Upper lobe of left lung (tissue), 6 donors: ENCODE measurements at regions not wholly inside any gene's neighbourhood (a gene's known extent, or its start where the extent isn't known, plus 50 kb on each side); places are given as distances from the start of the nearest gene placed in this dataset.

Experiments
- ATAC-seq, 2 donors: fragments of 200-7000 bp; cut with Tn5 transposase; one replicate each; pipeline ENCODE4 v1.9.1; 2022; ENCODE audit warnings: mild to moderate bottlenecking in 2 of 2, moderate library complexity in 2 of 2; ENCODE audit not compliant: low FRiP score in 2 of 2
- DNase-seq, 2 donors: peaks; one replicate each; pipeline ENCODE4 v3.0.0-alpha.2; 2019 to 2020
- H3K27ac ChIP-seq, 4 donors: fragments of 200-600 bp; sonication (generic); one replicate each; pipeline ENCODE4 v1.5.1; 2016 to 2019
- H3K27me3 ChIP-seq, 4 donors: fragments of 200-600 bp; sonication (generic); one replicate each; pipeline ENCODE4 v1.5.1; 2017 to 2019
- H3K36me3 ChIP-seq, 4 donors: fragments of 200-600 bp; sonication (generic); one replicate each; pipeline ENCODE4 v1.5.1; 2016 to 2019
- H3K4me1 ChIP-seq, 4 donors: fragments of 200-600 bp; sonication (generic); one replicate each; pipeline ENCODE4 v1.5.1; 2018 to 2019
- H3K4me3 ChIP-seq, 4 donors: fragments of 200-600 bp; sonication (generic); one replicate each; pipeline ENCODE4 v1.5.1; 2017 to 2019; ENCODE audit warnings: mild to moderate bottlenecking in 2 of 4, moderate library complexity in 1 of 4
- H3K9me3 ChIP-seq, 4 donors: fragments of 200-600 bp; sonication (generic); one replicate each; pipeline ENCODE4 v1.5.1; 2018 to 2019
- CTCF ChIP-seq, 6 experiments: fragments of 450-650 bp in 4 of 6; fragments of 200-600 bp in 2 of 6; sonication (generic) in 2 of 6; IDR thresholded peaks; one replicate each; pipeline ENCODE4 v1.5.1; 2016 to 2019; ENCODE audit warnings: antibody characterized with exemption in 6 of 6
- EP300 ChIP-seq, 4 donors: sonication (generic); formaldehyde crosslinking; IDR thresholded peaks; one replicate each; pipeline ENCODE4 v1.5.1; 2017; ENCODE audit warnings: antibody characterized with exemption in 4 of 4, control low read depth in 2 of 4
- POLR2A ChIP-seq, 4 donors: fragments of 450-650 bp; IDR thresholded peaks; one replicate each; pipeline ENCODE4 v1.5.1; 2016 to 2017; ENCODE audit warnings: antibody characterized with exemption in 4 of 4, mild to moderate bottlenecking in 2 of 4
- POLR2AphosphoS5 ChIP-seq, 2 donors: sonication (generic); formaldehyde crosslinking; IDR thresholded peaks; one replicate each; pipeline ENCODE4 v1.5.1; 2017; ENCODE audit warnings: antibody characterized with exemption in 2 of 2
- WGBS, 2 donors: methylation state at CpG; one replicate each; pipeline ENCODE4 v1.1.5; 2017 to 2018; 5-methylcytosine and 5-hydroxymethylcytosine counted together
- donor health status: DM: no; HTN: no; CAD: no; lungs with moderate emphysema.
- donor health status: DM: no; HTN: yes; CAD: no; lungs with severe emphysema.

GRCh38 chr12:28794211-28794610 is 354.9 kb upstream of the FAR2 start:
- H3K27me3 ChIP-seq: no peaks in the 10 kb centered on the region
- 70 to 83% methylated on average over 5 of the region's 5 CpGs for WGBS, 2 donors
- H3K4me1 ChIP-seq: no peaks in the 10 kb centered on the region
- no peak for DNase-seq
- H3K9me3 ChIP-seq: no peaks in the 10 kb centered on the region
- ATAC-seq: no peak
- no peaks in the 10 kb centered on the region for H3K36me3 ChIP-seq
- H3K4me3 ChIP-seq: no peak overlapping the region
- H3K27ac ChIP-seq: no peak overlapping the region
- no peak for TF ChIP-seq POLR2A (IDR thresholded peaks at IDR 0.05)
- no peak for TF ChIP-seq CTCF (IDR thresholded peaks at IDR 0.05)
- no peak for TF ChIP-seq POLR2AphosphoS5 (IDR thresholded peaks at IDR 0.05)
- TF ChIP-seq EP300 (IDR thresholded peaks at IDR 0.05): no peak

- no peak for DNase-seq
- Histone ChIP-seq H3K9me3 (no peaks in the 10 kb centered on the region), H3K36me3 (no peaks in the 10 kb centered on the region), H3K4me3 (no peak overlapping the region), H3K27ac (no peak overlapping the region), H3K27me3 (no peaks in the 10 kb centered on the region), H3K4me1 (no peaks in the 10 kb centered on the region)
- 88 to 92% methylated on average over 4 of the region's 4 CpGs for WGBS, 2 donors
- TF ChIP-seq EP300 (IDR thresholded peaks at IDR 0.05): no peak
- no peak for TF ChIP-seq POLR2AphosphoS5 (IDR thresholded peaks at IDR 0.05)
- no peak for TF ChIP-seq POLR2A (IDR thresholded peaks at IDR 0.05)
- no peak for TF ChIP-seq CTCF (IDR thresholded peaks at IDR 0.05)
- ATAC-seq: no peak
These were observed 354.3 kb upstream of the FAR2 start for GRCh38 chr12:28794786-28795185.

- no peak for DNase-seq
- WGBS, 2 donors: 43 to 44% methylated on average over 1 of the region's 1 CpG
- ATAC-seq: no peak
- no peak overlapping the region for H3K27ac ChIP-seq
- no peaks in the 10 kb centered on the region for H3K4me1 ChIP-seq
- H3K27me3 ChIP-seq: no peaks in the 10 kb centered on the region
- TF ChIP-seq CTCF (IDR thresholded peaks at IDR 0.05) (no peak), POLR2A (IDR thresholded peaks at IDR 0.05) (no peak), POLR2AphosphoS5 (IDR thresholded peaks at IDR 0.05) (no peak), EP300 (IDR thresholded peaks at IDR 0.05) (no peak)
- no peaks in the 10 kb centered on the region for H3K36me3 ChIP-seq
- H3K4me3 ChIP-seq: no peak overlapping the region
- H3K9me3 ChIP-seq: no peaks in the 10 kb centered on the region
These were observed 353.8 kb upstream of the FAR2 start for GRCh38 chr12:28795311-28795710.

- 94 to 100% methylated on average over 1 of the region's 1 CpG for WGBS, 2 donors
- ATAC-seq: peak in 1 of 2 donors; percentile 69
- no peak for DNase-seq
These were observed 349.7 kb upstream of the FAR2 start for GRCh38 chr12:28799348-28799747.

More at GRCh38 chr12:28799348-28799747, 349.7 kb upstream of the FAR2 start:
- Histone ChIP-seq H3K27ac (no peak overlapping the region), H3K9me3 (no peaks in the 10 kb centered on the region), H3K4me1 (no peaks in the 10 kb centered on the region), H3K36me3 (no peaks in the 10 kb centered on the region), H3K27me3 (no peaks in the 10 kb centered on the region), H3K4me3 (no peak overlapping the region)
- TF ChIP-seq POLR2A (IDR thresholded peaks at IDR 0.05): no peak
- no peak for TF ChIP-seq CTCF (IDR thresholded peaks at IDR 0.05)
